Mesenteric fat pad (tissue), 1 donor: ENCODE measurements at regions not wholly inside any gene's neighbourhood (a gene's known extent, or its start where the extent isn't known, plus 50 kb on each side); places are given as distances from the start of the nearest gene placed in this dataset.

Experiments used
- DNase-seq: peaks from one replicate; pipeline ENCODE4 v3.0.0-alpha.2; 2020; ENCODE audit warnings: low spot score
- donor health status: DM: yes; HTN: yes; CAD: no.

DNA sequence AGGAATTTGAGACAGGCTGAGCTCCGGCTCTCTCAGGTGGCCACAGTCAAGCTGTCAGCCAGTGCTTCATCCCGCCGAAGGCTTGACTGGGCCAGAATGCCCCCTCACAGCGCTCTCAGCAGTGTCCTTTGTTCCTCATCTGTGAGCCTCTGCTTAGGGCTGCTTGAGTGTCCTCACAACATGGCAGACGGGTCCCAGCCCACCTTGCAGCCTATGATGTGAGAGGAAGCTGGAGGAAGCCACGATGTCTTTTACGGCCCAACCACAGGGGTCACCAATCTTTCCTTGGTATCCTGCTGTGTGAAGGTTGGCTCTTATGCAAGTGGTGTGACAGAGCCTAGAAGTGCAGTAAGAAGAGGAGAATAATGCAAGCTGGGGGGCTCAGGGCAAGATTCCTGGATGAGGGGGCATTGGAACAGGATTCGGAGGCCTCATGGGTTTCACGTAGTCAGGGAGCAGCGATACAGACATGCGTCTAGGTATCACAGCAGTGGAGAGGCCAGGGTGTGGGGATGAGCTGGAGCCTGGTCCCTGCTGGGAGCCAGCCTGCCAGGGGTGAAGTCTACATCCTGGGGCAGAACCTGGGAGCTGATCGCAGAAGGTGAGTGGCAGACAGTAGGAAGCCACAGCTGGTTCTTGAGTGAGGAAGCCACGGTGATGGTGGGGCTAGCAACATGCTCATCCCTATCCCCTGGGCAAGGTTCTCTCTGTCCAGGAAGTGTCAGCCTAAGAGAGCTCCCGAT is 234.1 kb downstream of the GLI2 start:
- no peak for DNase-seq

DNA sequence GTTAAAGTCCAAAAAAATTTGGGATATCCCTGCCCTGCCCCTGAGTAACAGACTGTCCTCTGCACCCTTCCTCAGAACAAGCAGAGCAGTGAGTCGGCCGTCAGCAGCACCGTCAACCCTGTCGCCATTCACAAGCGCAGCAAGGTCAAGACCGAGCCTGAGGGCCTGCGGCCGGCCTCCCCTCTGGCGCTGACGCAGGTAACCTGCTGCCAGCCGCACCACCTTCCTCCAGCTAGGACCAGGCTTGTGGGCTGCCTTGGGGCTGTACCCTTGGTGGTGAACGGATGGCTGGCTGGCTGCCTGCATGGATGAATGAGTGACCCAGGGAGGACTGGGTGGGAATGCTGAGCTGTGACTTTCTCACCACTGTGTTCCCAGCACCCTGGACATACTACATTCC is 236.2 kb downstream of the GLI2 start:
- DNase-seq = no peak

DNA sequence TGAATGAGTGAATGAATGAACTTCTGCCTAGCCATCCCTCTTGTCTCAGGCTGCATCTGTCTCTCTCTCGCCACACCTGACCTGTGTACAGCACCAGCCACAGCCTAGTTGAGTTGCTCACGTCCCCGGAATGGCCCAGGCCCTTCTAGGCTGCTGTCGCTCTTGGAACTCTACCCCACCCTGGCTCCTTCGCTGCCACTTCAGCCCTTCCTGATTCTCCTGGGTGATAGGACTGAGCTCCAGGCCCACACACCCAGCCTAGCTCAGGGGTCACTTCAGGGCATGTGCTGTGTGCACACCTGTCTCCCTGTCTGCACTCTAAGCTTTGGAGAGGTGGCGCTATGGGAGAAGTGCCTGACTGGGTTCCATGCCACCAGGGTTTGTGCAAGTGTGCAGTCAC is 236.6 kb downstream of the GLI2 start:
- no peak for DNase-seq

DNA sequence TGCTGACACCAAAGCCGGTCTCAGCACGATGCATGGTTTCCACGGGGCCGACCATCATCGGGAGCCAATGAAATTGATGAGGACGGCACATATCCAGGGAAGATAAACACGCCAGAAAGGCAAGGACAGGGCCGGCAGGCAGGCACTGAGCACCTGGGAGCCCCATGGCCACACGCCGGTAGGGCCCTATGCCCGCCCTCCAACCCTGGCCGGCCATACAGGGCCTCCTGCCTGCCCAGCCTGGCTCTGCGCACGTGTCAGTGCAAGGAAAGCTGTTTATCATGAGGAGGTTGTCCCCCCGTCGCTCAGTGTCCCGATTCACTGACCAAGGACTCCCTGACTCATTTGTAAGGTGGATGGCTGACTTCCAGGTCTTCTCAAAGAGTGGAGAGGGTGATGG is 237.5 kb downstream of the GLI2 start:
- DNase-seq = no peak

DNA sequence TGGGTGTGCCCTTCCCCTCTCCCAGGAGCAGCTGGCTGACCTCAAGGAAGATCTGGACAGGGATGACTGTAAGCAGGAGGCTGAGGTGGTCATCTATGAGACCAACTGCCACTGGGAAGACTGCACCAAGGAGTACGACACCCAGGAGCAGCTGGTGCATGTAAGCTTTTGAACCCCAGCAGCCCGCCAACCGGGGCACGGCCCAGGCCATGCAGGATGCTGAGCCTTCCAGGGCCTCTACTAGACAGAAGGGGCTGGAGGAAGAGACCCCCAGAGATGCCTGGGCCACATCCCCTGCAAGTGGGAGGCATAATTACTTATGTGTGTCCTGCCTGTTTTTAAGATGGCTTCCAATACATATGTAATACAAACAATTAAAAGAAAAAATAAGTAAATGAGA is 239.3 kb downstream of the GLI2 start:
- no peak for DNase-seq

DNA sequence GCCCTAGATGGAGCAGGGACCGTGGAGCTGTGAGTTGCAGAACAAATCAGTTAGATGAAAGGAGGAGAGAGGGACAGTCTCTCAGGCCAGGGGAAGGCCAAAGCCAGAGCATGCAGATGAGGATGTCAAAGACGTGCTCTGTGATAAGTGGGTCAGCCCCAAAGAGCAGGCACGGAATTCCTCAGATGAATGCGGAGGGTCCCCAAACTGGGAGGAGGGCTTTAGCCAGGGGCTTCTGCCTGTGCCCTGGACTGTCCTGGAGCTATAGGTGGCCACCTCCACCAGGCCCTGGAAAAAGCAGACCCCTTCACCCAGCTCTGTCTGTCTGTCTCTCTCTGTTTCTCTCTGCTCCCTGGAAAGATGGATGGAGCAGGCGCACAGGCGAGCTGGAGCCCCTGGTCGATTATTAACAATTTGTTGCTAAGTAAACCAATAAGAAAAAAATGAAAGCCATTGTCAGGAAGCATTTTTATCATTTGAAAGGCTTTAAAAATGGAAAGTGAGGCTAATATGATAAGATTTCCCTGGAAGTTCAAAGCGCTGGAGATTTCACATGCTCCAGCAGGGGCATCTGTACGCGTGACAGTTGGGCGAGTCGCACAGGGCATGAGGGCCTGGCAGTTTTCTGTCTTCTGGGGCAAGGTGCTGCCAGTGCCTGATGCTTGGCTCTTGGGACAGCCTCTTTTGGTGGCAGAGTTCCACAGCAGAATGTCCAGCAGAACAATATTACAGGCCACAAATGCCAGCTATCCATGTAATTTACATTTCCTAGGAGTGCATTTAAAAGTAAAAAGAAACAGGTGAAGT is 241.0 kb downstream of the GLI2 start:
- no peak for DNase-seq

DNA sequence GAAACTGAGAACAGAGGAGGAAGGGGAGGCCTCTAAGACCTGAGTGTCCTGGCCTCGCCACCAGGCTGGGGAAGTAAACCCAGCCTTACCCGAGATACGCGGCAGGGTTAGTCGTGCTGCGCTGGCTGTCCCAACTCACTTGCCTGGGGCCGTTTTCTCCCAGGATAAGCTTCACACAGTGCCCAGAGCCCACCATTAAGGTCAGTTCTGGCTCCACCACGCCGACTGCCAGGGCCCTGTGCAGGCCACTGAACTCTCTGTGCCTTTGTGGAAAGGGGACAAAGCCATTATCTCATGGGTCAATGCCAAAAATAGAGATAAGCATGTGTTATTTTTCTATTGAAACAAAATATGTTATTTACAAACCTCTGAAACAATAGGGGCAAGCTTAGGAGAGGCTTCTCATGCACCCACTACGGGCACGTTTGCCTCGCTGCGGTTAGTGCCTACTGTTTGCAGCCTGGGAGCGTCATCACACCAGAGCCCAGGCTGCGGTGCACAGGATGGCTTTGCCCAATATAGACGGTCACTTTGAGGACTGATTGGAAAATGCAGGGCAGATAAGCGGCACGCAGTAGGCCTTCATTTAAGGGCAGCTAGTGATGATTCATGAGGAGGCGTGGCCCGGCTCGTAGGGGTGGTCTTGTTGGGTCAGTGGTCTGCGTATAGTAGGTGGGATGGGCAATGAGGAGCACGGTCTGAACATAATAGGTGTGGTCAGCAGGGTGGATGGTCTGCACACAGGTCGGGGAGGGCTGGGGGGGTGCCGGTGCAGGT is 242.1 kb downstream of the GLI2 start:
- no peak for DNase-seq

DNA sequence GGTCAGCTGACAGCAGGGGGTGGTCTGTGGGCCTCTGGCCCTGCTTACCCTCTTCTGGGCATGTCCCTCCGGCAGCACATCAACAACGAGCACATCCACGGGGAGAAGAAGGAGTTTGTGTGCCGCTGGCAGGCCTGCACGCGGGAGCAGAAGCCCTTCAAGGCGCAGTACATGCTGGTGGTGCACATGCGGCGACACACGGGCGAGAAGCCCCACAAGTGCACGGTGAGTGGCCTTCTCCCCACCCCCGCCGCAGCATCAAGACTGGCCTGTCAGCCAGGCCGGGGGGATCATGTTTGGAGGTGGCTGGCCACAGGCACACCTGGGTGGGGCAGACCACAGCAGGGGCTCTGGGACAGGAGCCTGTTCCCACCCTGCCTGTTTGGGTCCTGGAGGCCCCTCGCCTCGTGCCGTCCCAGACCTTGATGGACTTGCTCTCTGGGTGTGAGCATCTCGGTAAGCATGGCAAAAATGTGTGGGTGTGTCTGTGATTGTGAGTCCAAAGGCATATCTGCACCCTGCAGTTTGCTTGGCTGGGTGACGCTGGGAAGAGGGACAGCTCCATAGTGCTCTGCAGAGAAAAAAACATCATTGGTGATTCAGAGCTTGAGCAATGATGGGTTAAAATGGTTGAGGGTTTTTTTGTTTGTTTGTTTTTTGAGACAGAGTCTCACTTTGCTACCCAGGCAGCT is 242.8 kb downstream of the GLI2 start:
- DNase-seq = no peak

DNA sequence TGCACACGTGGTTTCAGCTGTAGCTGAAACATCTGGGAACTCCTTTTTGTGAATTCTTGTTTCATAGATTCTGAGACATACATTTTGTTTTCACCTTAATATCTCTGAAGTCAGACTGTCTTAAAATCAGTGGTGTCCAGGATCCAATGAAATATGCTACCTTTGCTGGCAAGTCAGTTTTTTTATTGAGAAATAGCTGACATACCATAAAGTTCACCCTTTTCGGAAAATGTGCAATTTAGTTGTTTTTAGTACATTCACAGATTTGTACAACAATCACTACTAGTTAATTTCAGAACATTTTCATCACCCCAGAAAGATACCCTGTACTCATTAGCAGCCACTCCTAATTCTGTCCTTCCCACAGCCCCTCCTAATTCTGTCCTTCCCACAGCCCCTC is 243.7 kb downstream of the GLI2 start:
- DNase-seq = no peak

DNA sequence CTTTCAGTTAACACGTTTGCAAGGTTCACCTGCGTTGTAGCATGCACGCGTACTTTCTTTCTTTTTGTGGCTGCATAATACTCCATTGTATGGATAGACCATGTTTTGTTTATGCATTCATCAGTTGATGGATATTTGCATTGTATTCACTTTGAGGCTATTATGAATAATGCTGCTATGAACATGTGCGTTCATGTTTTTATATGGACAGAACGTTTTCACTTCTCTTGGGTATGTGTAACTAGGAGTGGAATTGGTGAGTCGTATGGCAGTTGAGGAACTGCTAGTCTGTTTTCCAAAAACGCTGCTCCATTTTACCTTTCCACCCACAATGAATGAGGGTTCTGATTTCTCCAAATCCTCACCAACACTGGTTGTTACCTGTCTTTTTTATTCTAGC is 244.3 kb downstream of the GLI2 start:
- no peak for DNase-seq

DNA sequence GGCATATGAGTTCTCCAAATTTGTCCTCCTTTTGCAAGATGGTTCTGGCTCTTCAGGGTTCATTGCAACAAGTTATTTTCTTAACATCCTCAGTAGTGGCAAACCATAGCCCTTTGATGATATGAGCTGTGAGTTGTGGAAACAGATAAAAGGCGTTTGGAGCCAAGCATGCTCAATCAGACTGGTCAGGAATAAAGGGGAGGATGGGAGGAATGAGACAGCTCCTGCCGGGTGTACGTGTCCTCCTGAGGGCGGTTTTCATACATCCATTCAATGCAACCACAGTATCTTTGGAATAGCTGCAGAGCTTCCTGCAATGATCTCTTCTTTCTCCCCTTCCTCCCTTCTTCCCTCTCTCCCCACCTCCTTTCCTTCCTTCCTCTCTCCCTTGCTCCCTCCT is 245.8 kb downstream of the GLI2 start:
- DNase-seq = no peak

DNA sequence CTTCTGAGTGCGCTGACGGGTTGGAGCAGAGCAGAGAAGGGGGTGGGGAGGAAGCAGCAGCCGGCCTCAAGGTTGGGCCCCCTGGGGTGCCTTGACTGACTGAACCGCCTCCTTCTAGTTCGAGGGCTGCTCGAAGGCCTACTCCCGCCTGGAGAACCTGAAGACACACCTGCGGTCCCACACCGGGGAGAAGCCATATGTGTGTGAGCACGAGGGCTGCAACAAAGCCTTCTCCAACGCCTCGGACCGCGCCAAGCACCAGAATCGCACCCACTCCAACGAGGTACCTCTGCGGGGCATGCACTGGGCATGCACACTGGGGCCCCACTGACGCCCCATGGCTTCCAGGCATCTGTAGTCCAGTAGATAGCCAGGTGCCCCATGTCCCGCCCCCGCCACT is 246.9 kb downstream of the GLI2 start:
- no peak for DNase-seq

DNA sequence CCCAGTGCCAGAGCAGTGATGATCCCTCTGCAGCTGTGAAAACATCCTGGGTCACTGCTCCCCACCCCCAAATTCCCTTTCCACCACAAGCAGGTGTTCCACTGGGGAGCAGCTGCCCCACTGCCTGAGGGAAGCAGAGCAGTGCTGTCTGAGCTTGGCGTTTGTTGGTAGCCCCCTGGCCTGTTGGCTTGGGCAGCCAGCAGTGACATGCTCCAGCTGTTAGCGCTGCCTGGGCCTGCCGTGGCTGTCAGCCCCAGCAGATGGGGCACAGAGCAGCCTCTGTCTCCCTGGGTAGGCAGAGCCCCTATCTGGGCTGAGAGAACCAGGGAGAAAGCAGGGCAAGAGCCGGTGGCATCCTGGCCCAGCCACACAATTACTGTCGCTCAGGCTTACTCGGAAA is 247.7 kb downstream of the GLI2 start:
- DNase-seq = no peak

DNA sequence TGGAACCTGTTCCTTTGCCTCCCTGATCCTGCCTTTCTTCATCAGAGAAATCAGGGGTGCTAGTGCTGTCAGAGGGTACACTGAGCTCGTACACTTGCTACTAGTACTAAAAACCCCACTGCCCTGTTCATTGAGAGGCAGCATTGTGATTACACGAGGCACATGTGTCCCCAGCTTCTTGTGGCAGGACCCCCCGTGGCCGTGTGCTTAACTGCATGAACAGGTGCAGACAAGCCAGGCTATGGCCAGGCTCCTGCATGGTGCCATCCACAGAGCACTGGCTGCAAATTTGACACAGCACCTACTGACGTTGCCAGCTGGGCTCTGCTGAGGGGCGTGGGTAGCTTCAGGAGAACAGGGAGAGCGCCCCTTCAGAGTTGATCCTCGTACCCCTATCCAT is 248.4 kb downstream of the GLI2 start:
- DNase-seq = no peak

DNA sequence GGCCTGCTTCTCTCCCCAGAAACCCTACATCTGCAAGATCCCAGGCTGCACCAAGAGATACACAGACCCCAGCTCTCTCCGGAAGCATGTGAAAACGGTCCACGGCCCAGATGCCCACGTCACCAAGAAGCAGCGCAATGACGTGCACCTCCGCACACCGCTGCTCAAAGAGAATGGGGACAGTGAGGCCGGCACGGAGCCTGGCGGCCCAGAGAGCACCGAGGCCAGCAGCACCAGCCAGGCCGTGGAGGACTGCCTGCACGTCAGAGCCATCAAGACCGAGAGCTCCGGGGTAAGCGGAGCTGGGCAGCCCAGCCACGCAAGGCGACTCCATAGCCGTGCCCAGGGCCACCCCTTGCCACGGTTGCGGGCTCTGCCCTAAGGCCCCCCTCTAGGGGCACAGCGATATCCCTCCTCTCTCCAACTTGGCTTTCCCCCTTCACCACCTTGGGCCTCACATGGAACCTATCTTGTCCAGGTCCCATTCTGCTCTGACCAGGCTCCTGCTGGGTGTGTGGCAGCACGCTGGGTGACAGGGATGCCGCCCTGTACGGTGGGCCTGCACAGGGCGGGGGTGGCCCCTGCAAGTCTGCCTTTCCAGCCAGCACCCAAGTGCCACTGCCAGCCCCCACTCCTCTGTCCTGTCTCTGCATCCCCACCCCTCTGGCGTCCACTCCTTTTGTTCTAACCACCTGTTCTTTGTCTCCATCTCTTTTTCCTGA is 248.9 kb downstream of the GLI2 start:
- DNase-seq = no peak

DNA sequence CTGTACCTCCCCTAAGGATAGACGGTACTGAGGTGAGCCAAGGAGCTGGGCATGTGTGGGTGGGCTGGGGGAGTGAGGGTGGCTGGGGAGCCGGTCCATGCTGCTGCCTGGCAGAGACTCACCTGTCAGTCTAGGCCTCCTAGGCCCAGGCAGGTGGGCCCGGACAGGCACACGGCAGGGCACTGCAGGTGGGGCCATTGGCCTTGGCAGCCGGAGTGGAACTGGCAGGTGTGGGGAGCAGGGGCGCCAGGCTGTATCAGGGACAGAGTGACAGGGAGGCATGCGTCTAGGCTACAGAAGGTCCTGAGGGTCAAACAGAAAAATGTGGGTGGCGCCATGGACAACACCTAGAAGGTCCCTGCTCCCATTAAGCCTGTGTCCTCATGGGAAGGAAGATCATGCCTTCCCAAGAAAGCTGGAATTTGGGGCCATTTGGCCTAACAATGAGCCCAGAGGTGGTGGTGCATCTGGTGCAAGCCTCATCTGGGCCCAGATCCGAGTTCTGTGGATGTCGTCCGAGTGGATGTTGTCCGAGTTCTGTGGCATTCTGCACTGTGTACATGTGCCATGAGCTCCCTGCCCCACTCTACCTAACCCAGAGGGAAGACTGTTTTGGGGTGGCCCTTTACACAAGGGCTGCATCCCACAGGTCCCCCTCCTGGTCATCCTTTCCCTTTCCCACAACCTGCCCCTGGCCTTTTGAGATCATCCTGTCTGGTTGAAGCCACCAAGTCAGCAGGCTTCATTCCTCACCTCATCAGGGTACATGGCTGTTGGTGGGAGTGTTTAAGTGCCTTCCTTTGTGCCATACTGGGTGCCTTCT is 249.7 kb downstream of the GLI2 start:
- peak; percentile 60 for DNase-seq

DNA sequence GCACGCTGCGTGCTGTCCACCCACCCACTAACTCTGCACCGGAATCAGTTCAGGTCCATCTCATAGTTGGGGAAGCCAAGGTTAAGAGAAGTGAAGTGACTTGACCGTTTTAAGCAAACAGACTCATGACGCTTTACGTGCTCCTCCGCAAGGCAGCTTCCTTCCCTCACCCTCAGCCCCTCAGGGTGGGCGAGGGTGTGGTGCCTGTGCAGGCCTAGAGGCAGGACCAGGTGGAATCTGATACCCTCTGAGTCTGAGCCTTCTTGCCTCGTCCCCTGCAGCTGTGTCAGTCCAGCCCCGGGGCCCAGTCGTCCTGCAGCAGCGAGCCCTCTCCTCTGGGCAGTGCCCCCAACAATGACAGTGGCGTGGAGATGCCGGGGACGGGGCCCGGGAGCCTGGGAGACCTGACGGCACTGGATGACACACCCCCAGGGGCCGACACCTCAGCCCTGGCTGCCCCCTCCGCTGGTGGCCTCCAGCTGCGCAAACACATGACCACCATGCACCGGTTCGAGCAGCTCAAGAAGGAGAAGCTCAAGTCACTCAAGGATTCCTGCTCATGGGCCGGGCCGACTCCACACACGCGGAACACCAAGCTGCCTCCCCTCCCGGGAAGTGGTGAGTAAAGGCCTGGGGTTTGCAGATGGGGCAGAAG is 250.5 kb downstream of the GLI2 start:
- peak; percentile 69 for DNase-seq

DNA sequence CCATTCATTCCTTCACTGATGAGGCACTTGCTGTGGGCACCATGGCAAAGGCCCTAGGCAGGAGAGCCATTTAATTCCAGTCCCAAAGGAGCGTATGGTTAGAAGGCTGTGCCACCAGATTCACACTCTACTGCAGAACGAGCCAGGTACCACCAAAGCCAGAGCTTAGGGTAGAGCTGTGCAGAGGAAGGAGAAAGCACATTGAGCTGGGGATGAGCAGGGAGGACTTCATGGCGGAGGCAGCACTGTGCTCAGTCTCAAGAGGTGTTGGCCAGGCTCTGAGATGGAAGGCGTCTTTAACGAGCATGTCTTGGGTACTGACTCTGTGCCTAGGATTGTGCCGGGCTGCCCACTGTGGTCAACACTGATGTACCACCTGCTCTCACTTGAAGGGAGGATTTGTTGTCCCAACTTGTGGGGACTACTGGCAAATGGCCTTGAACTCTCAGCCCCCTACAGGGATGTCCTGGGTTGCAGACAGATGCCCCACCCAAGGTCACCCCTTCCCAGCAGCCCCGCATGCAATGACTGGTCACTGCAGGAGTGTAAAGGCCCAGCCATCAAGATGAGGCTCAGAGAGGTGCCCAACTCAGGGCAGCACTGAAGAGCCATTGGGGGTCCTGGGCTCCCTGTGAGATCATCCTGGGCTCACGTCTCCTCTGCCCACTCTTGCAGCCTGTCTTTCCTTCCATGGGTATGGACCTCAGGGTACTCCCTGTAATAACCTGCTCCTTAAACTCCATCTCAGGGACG is 251.4 kb downstream of the GLI2 start:
- peak; percentile 80 for DNase-seq
